PC-9 (cell line): ENCODE measurements at regions not wholly inside any gene's neighbourhood (a gene's known extent, or its start where the extent isn't known, plus 50 kb on each side); places are given as distances from the start of the nearest gene placed in this dataset.

Source experiments
- BruUV-seq: library from RNA; stranded (reverse); fragments of 400-500 nt; replicated peaks from 2 replicates; lab custom pipeline; 2021; lab: Mats Ljungman, UMichigan
- CTCF ChIA-PET: fragments of 300-600 bp; sonication (Branson Sonifier 250); formaldehyde crosslinking; loops from one replicate; lab custom pipeline; 2022; ENCODE audit warnings: antibody characterized with exemption; lab: Charles Lee
- POLR2A ChIA-PET: fragments of 300-600 bp; sonication (Branson Sonifier 250); formaldehyde crosslinking; loops from one replicate; lab custom pipeline; 2022; ENCODE audit warnings: antibody characterized with exemption; ENCODE audit not compliant: unreplicated experiment; lab: Charles Lee
- DNase-seq, 2 experiments: peaks; one replicate each; pipeline versions ENCODE4 v3.0.0 to v3.0.0-alpha.2; 2015 to 2022; ENCODE audit warnings: mixed read lengths in 1 of 2
- H2AFZ ChIP-seq: fragments of 200-600 bp; sonication (generic); 2 replicates; pipeline ENCODE4 v1.8.1; 2017; ENCODE audit warnings: antibody characterized with exemption
- H3F3A ChIP-seq: fragments of 200-600 bp; sonication (generic); 2 replicates; pipeline ENCODE4 v1.8.1; 2017; ENCODE audit warnings: antibody characterized with exemption, mild to moderate bottlenecking, low read depth; ENCODE audit not compliant: insufficient read depth
- H3K27ac ChIP-seq: fragments of 200-600 bp; sonication (generic); 2 replicates; pipeline ENCODE4 v1.6.1; 2016; ENCODE audit warnings: mixed run types
- H3K27me3 ChIP-seq: fragments of 200-600 bp; sonication (generic); 2 replicates; pipeline ENCODE4 v1.6.1; 2016; ENCODE audit warnings: low read depth, mixed run types; ENCODE audit not compliant: insufficient read depth
- H3K36me3 ChIP-seq: fragments of 200-600 bp; sonication (generic); 2 replicates; pipeline ENCODE4 v1.6.1; 2016; ENCODE audit warnings: low read depth, mixed run types
- H3K4me1 ChIP-seq: fragments of 200-600 bp; sonication (generic); replicated peaks from 2 replicates; pipeline ENCODE4 v1.6.1; 2016; ENCODE audit warnings: mixed run types; ENCODE audit not compliant: insufficient read depth
- H3K4me2 ChIP-seq: fragments of 200-600 bp; sonication (generic); 2 replicates; pipeline ENCODE4 v1.6.1; 2017; ENCODE audit warnings: mixed run types
- H3K4me3 ChIP-seq: fragments of 200-600 bp; sonication (generic); 2 replicates; pipeline ENCODE4 v1.6.1; 2016; ENCODE audit warnings: mixed run types
- H3K79me2 ChIP-seq: fragments of 200-600 bp; sonication (generic); 2 replicates; pipeline ENCODE4 v1.6.1; 2017; ENCODE audit warnings: low read depth, mixed run types
- H3K9me2 ChIP-seq: fragments of 200-600 bp; sonication (generic); 2 replicates; pipeline ENCODE4 v1.8.1; 2017; ENCODE audit warnings: mild to moderate bottlenecking; ENCODE audit not compliant: insufficient read depth
- H3K9me3 ChIP-seq: fragments of 200-600 bp; sonication (generic); 2 replicates; pipeline ENCODE4 v1.8.1; 2016; ENCODE audit warnings: low read depth; ENCODE audit not compliant: insufficient read depth
- H4K20me1 ChIP-seq: fragments of 200-600 bp; sonication (generic); 2 replicates; pipeline ENCODE4 v1.8.1; 2017; ENCODE audit not compliant: insufficient read depth
- CTCF ChIP-seq: fragments of 200-600 bp; sonication (generic); conservative IDR thresholded peaks from 2 replicates; pipeline ENCODE4 v1.6.1; 2017; ENCODE audit warnings: mixed run types, antibody characterized with exemption, mild to moderate bottlenecking, moderate library complexity
- EZH2 ChIP-seq: fragments of 200-600 bp; sonication (generic); IDR thresholded peaks from 2 replicates; pipeline ENCODE4 v1.8.0; 2017; ENCODE audit warnings: antibody characterized with exemption, low read depth
- intact Hi-C: fragments of 100-400 bp; cut with micrococcal nuclease; formaldehyde crosslinking; loops from one replicate; pipeline ENCODE4 v1.10.0; 2022; ENCODE audit not compliant: unreplicated experiment

GRCh38 chr14:38038986-38039385, 168.7 kb upstream of the SSTR1 start:
- no peak for DNase-seq
- POLR2A ChIA-PET: no interaction called here
- no peak overlapping the region for H2AFZ ChIP-seq
- H3K79me2 ChIP-seq: no peaks in the 10 kb centered on the region
- no peak overlapping the region for H3K4me3 ChIP-seq
- no peaks in the 10 kb centered on the region for H3K36me3 ChIP-seq
- H3K27me3 ChIP-seq: no peaks in the 10 kb centered on the region
- no peak for TF ChIP-seq CTCF
- no peak for TF ChIP-seq EZH2
- CTCF ChIA-PET: no interaction called here
- H3F3A ChIP-seq: no peaks in the 10 kb centered on the region
- H3K9me3 ChIP-seq: no peaks in the 10 kb centered on the region
- H3K27ac ChIP-seq: no peak overlapping the region
- BruUV-seq: no TSS peak
- H4K20me1 ChIP-seq: no peaks in the 10 kb centered on the region
- H3K4me2 ChIP-seq: no peak overlapping the region
- no peaks in the 10 kb centered on the region for H3K9me2 ChIP-seq
- intact Hi-C loops: no loop called here
- H3K4me1 ChIP-seq: no peaks in the 10 kb centered on the region; the same call in 1 of the 2 replicates

GRCh38 chr14:38039496-38039895, 168.2 kb upstream of the SSTR1 start:
- H3K4me1 ChIP-seq: no peaks in the 10 kb centered on the region; the same call in 1 of the 2 replicates
- no peaks in the 10 kb centered on the region for H3K27me3 ChIP-seq
- H3F3A ChIP-seq: no peaks in the 10 kb centered on the region
- BruUV-seq: no TSS peak
- intact Hi-C loops: no loop called here
- TF ChIP-seq EZH2 (no peak), CTCF (no peak)
- ChIA-PET CTCF (interaction anchor here (0.6 kb wide), 1 partner anchor 14 kb away, joined by 3 read pairs; no protein-coding TSS in a partner anchor), POLR2A (no interaction called here)
- no peak overlapping the region for H2AFZ ChIP-seq
- no peak overlapping the region for H3K4me2 ChIP-seq
- H4K20me1 ChIP-seq: no peaks in the 10 kb centered on the region
- H3K27ac ChIP-seq: no peak overlapping the region
- H3K79me2 ChIP-seq: no peaks in the 10 kb centered on the region
- no peak for DNase-seq
- no peak overlapping the region for H3K4me3 ChIP-seq
- no peaks in the 10 kb centered on the region for H3K9me3 ChIP-seq
- no peaks in the 10 kb centered on the region for H3K36me3 ChIP-seq
- no peaks in the 10 kb centered on the region for H3K9me2 ChIP-seq

GRCh38 chr14:38040411-38040810, 167.3 kb upstream of the SSTR1 start:
- Histone ChIP-seq H3K36me3 (no peaks in the 10 kb centered on the region), H4K20me1 (no peaks in the 10 kb centered on the region), H3K27ac (no peak overlapping the region), H3K79me2 (no peaks in the 10 kb centered on the region), H3K4me2 (no peak overlapping the region), H3K9me3 (no peaks in the 10 kb centered on the region), H3F3A (no peaks in the 10 kb centered on the region), H3K4me3 (no peak overlapping the region), H2AFZ (no peak overlapping the region), H3K4me1 (no peaks in the 10 kb centered on the region; the same call in 1 of the 2 replicates), H3K27me3 (no peaks in the 10 kb centered on the region), H3K9me2 (no peaks in the 10 kb centered on the region)
- CTCF ChIA-PET: no interaction called here
- no peak for DNase-seq
- intact Hi-C loops: no loop called here
- no TSS peak for BruUV-seq
- POLR2A ChIA-PET: no interaction called here
- no peak for TF ChIP-seq CTCF
- no peak for TF ChIP-seq EZH2
